Non-pigmented ciliary epithelial cell (primary cell): ENCODE measurements at regions not wholly inside any gene's neighbourhood (a gene's known extent, or its start where the extent isn't known, plus 50 kb on each side); places are given as distances from the start of the nearest gene placed in this dataset.

Source experiments
- DNase-seq: peaks from one replicate; pipeline ENCODE4 v3.0.0-alpha.2; 2010; ENCODE audit warnings: low read depth

- DNase-seq, result no peak
These were observed 410.1 kb downstream of the OMA1 start for GRCh38 chr1:58136387-58136786.

- DNase-seq, result no peak
These were observed 410.7 kb downstream of the OMA1 start for GRCh38 chr1:58135821-58136321.

GRCh38 chr1:58133562-58133961 is 413.0 kb downstream of the OMA1 start:
- DNase-seq, result no peak

GRCh38 chr1:58123051-58123450 is 423.5 kb downstream of the OMA1 start:
- DNase-seq, result no peak

GRCh38 chr1:58119971-58120370 is 426.6 kb downstream of the OMA1 start:
- no peak for DNase-seq

GRCh38 chr1:58116284-58116683 is 430.2 kb downstream of the OMA1 start:
- no peak for DNase-seq

- DNase-seq, result no peak
These were observed 436.8 kb downstream of the OMA1 start for GRCh38 chr1:58109646-58110200.

- no peak for DNase-seq
These were observed 437.7 kb downstream of the OMA1 start for GRCh38 chr1:58108783-58109182.

GRCh38 chr1:58107943-58108342 is 438.6 kb downstream of the OMA1 start:
- DNase-seq, result no peak

GRCh38 chr1:58104960-58105359 is 441.6 kb downstream of the OMA1 start:
- no peak for DNase-seq

GRCh38 chr1:58096714-58097113 is 449.8 kb downstream of the OMA1 start:
- DNase-seq, result no peak

- DNase-seq, result no peak
These were observed 451.3 kb downstream of the OMA1 start for GRCh38 chr1:58095183-58095582.

GRCh38 chr1:58094221-58094620 is 452.3 kb downstream of the OMA1 start:
- DNase-seq, result no peak

GRCh38 chr1:58090640-58091039 is 455.9 kb downstream of the OMA1 start:
- DNase-seq, result no peak

- no peak for DNase-seq
These were observed 456.5 kb downstream of the OMA1 start for GRCh38 chr1:58089898-58090534.

- DNase-seq, result no peak
These were observed 462.3 kb downstream of the OMA1 start for GRCh38 chr1:58084266-58084665.

GRCh38 chr1:58082596-58082995 is 463.9 kb downstream of the OMA1 start:
- DNase-seq, result no peak

GRCh38 chr1:58076258-58076657 is 470.3 kb downstream of the OMA1 start:
- DNase-seq, result no peak

GRCh38 chr1:58075188-58075578 is 471.3 kb downstream of the OMA1 start:
- DNase-seq, result no peak

- DNase-seq, result no peak
These were observed 474.1 kb downstream of the OMA1 start for GRCh38 chr1:58072450-58072849.

- no peak for DNase-seq
These were observed 479.4 kb downstream of the OMA1 start for GRCh38 chr1:58067082-58067481.

- no peak for DNase-seq
These were observed 481.0 kb downstream of the OMA1 start for GRCh38 chr1:58065520-58065919.

- DNase-seq, result no peak
These were observed 482.4 kb downstream of the OMA1 start for GRCh38 chr1:58064166-58064565.

GRCh38 chr1:58063095-58063494 is 483.4 kb downstream of the OMA1 start:
- no peak for DNase-seq
